OCI-LY3 (cell line): ENCODE measurements at regions not wholly inside any gene's neighbourhood (a gene's known extent, or its start where the extent isn't known, plus 50 kb on each side); places are given as distances from the start of the nearest gene placed in this dataset.

Experiments used
- EZH2phosphoT487 ChIP-seq: fragments of 200-600 bp; shearing (Covaris generic); IDR thresholded peaks from 2 replicates; pipeline ENCODE4 v1.6.1; 2018; ENCODE audit warnings: antibody characterized with exemption, mixed run types, low read depth
- TF ChIP-seq, protein P1 (sequence below): fragments of 200-600, 300-600 bp; sonication (generic); IDR thresholded peaks from 2 replicates; pipeline ENCODE4 v1.5.1; 2014; ENCODE audit warnings: antibody characterized with exemption, low read length, low read depth

- TF ChIP-seq, protein P1, sequence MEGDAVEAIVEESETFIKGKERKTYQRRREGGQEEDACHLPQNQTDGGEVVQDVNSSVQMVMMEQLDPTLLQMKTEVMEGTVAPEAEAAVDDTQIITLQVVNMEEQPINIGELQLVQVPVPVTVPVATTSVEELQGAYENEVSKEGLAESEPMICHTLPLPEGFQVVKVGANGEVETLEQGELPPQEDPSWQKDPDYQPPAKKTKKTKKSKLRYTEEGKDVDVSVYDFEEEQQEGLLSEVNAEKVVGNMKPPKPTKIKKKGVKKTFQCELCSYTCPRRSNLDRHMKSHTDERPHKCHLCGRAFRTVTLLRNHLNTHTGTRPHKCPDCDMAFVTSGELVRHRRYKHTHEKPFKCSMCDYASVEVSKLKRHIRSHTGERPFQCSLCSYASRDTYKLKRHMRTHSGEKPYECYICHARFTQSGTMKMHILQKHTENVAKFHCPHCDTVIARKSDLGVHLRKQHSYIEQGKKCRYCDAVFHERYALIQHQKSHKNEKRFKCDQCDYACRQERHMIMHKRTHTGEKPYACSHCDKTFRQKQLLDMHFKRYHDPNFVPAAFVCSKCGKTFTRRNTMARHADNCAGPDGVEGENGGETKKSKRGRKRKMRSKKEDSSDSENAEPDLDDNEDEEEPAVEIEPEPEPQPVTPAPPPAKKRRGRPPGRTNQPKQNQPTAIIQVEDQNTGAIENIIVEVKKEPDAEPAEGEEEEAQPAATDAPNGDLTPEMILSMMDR: no peak
- TF ChIP-seq EZH2phosphoT487: no peak
These were observed 71.1 kb upstream of the TRPM1 start for GRCh38 chr15:31172606-31173005.
